ENCODE measurements at regions not wholly inside any gene's neighbourhood (a gene's known extent, or its start where the extent isn't known, plus 50 kb on each side); places are given as distances from the start of the nearest gene placed in this dataset.
"Not testable (repeated sequence)": the region's sequence is repeated elsewhere in the genome, so short reads cannot be mapped to it uniquely, and the experiment has no call there.

DNA sequence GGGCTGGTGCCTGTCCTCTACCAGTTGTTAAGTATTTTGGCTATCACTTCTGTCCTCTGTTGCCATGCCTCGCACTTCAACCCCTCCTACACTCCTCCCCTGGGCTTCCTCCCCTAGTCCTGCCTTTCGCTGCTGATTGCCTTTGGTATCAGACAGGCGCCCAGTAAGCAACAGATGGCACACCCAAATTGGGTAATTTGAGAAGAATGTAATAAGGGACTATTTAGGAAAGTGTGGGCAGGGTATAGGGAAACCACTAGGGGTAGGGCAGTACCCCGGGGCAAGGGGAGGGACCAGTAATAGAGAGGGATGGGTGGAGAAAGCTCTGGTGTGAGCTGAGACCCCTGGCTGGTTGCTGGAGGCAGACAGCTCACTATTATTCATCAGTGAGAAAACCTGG is 172.7 kb upstream of the USP9X start:
- no peak overlapping the region for H3K27ac ChIP-seq
- no peak for TF ChIP-seq ZFX (IDR thresholded peaks at IDR 0.05)
- TF ChIP-seq, protein P1, sequence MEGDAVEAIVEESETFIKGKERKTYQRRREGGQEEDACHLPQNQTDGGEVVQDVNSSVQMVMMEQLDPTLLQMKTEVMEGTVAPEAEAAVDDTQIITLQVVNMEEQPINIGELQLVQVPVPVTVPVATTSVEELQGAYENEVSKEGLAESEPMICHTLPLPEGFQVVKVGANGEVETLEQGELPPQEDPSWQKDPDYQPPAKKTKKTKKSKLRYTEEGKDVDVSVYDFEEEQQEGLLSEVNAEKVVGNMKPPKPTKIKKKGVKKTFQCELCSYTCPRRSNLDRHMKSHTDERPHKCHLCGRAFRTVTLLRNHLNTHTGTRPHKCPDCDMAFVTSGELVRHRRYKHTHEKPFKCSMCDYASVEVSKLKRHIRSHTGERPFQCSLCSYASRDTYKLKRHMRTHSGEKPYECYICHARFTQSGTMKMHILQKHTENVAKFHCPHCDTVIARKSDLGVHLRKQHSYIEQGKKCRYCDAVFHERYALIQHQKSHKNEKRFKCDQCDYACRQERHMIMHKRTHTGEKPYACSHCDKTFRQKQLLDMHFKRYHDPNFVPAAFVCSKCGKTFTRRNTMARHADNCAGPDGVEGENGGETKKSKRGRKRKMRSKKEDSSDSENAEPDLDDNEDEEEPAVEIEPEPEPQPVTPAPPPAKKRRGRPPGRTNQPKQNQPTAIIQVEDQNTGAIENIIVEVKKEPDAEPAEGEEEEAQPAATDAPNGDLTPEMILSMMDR (conservative IDR thresholded peaks at IDR 0.05) = no peak

DNA sequence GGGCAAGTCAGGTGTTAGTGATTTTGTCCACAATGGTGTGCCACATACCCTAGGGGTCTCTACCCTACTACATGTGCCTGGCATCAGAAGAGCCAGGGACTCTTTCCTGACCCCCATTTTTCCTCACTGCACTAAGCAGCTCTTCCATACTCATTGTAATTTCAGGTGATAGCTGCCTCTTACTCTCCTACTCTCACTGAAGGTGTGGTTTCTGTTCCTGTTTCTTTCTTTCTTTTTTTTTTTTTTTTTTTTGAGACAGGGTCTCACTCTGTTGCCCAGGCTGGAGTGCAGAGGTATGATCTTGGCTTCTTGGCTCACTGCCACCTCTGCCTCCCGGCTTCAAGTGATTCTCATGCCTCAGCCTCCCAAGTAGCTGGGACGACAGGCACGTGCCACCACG is 164.9 kb upstream of the USP9X start:
- H3K27ac ChIP-seq = no peak overlapping the region
- TF ChIP-seq ZFX (IDR thresholded peaks at IDR 0.05) = no peak
- TF ChIP-seq, protein P1 (conservative IDR thresholded peaks at IDR 0.05) = no peak

DNA sequence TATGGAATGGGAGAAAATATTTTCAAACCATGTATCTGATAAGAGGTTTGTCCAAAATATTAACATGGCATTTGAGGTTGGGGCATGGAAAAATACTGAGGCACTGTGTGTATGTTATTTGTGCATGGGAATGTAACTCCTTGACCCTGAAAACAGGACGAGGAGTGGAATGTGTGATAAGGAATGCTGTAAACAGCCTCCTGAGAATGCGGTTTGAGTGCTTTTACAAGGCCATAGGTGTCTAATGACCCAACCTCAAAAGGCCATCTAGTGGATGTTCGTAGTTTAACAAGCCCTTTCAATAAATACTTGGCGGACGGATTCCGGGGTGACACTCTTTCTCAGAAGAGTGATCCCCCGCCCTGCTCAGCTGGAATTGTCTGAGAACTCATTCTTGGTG is 162.9 kb upstream of the USP9X start:
- TF ChIP-seq, protein P1 (conservative IDR thresholded peaks at IDR 0.05) = peak; percentile 65
- TF ChIP-seq ZFX (IDR thresholded peaks at IDR 0.05) = no peak
- H3K27ac ChIP-seq = no peak overlapping the region

DNA sequence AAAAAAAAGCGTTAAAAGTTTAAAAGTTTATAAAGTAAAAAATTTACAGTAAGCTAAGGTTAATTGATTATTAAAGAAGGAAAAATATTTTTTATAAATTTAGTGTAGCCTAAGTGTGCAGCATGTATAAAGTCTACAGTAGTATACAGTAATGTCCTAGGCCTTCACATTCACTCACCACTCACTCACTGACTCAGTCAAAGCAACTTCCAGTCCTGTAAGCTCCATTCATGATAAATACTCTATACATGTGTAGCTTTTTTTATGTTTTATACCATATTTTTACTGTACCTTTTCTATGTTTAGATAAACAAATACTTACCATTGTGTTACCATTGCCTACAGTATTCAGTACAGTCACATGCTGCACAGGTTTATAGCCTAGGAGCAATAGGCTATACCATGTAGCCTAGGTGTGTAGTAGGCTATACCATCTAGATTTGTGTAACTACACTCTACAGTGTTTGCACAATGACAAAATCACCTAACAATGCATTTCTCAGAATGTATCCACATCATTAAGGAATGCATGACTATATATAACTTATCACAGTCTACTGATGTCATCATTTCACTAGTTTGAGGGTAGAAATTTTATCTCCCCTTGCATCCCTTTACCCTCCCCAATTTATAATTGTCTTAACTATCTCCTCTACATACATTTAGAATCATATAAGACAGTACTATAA is 158.4 kb upstream of the USP9X start:
- not testable (repeated sequence) for H3K27ac ChIP-seq

DNA sequence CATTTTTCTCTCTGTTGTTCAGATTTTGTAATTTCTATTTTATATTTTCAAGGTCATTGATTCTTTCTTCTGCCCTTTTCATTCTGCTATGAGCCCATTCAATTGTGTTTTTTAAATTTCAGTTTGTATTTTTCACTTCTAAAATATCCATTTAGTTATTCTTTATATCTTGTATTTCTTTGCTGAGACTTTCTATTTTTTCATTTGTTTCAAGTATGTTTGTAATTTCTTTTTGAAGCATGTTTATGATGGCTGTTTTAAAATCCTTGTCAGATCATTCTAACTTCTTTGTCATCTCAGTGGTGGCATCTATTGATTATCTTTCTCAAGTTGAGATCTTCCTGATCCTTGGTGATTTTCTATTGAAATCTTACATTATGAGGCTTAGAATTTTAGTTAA is 157.2 kb upstream of the USP9X start:
- TF ChIP-seq, protein P1 (conservative IDR thresholded peaks at IDR 0.05) = no peak
- TF ChIP-seq ZFX (IDR thresholded peaks at IDR 0.05) = no peak
- no peak overlapping the region for H3K27ac ChIP-seq

DNA sequence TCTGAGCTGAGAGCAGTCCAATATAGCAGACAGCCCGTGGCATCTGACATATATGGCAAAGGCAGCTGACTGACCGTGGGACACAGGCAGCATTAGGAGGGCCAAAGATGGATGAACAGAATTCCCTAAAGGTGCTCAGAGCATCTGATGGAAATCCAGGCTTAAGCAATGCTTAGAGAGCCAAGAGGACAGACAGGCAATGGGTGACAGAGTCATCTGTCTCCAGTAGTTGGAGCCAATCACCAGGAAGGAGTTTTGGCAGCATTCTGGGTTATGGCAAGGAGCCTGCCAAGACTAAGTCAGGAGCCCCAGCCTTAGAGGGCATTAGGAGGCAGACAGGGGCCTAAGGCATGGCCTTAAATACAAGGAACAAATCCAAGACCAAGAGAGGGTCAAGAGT is 153.3 kb upstream of the USP9X start:
- TF ChIP-seq, protein P1 (conservative IDR thresholded peaks at IDR 0.05) = no peak
- no peak for TF ChIP-seq ZFX (IDR thresholded peaks at IDR 0.05)
- H3K27ac ChIP-seq = no peak overlapping the region

DNA sequence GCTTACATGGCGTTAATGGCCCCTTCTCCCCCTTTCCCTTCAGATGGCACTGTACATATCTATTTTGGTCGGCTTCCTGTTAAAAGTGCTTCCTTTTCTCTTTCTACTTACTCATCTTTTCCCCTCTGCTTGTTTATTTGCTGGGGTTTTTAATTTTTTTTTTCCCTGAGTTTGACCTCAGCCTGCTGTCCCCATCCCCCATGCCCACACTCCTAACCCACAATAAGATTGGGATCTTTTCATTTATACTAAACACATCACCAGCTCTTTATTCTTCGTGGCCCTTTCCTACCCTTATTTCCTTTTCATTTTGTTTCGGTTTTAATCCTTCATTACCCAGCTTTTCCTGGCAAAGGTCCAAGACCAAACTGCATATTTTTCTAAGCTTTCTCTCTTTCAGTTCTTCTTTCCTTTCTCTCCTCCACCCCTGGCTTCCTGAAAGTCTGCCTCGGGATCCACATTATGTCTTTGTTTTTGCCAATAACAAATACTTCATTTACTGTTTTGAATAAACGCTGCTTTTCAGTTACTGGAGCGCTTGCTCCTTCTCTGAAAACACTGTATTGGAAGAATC is 152.0 kb upstream of the USP9X start:
- no peak overlapping the region for H3K27ac ChIP-seq
- TF ChIP-seq, protein P1 (conservative IDR thresholded peaks at IDR 0.05) = no peak
- TF ChIP-seq ZFX (IDR thresholded peaks at IDR 0.05) = no peak

Data from C4-2B (cell line).